H9 (cell line): ENCODE measurements at regions not wholly inside any gene's neighbourhood (a gene's known extent, or its start where the extent isn't known, plus 50 kb on each side); places are given as distances from the start of the nearest gene placed in this dataset.

Experiments used
- DNase-seq: peaks from one replicate; pipeline ENCODE4 v3.0.0-alpha.2; 2017
- H2AFZ ChIP-seq: one replicate; pipeline ENCODE4 v1.6.1; 2013; ENCODE audit warnings: mild to moderate bottlenecking, low read length, control low read depth, moderate library complexity
- H2AK5ac ChIP-seq: 2 replicates; pipeline ENCODE4 v1.6.1; 2013; ENCODE audit warnings: low read length, control low read depth, mixed read lengths; ENCODE audit not compliant: insufficient read length
- H2BK120ac ChIP-seq: one replicate; pipeline ENCODE4 v1.6.1; 2013; ENCODE audit warnings: low read depth, mild to moderate bottlenecking, low read length, control low read depth, inconsistent platforms; ENCODE audit not compliant: poor library complexity, severe bottlenecking
- H2BK12ac ChIP-seq: 2 replicates; pipeline ENCODE4 v1.6.1; 2013; ENCODE audit warnings: low read length, control low read depth, mixed read lengths, low read depth; ENCODE audit not compliant: insufficient read length
- H2BK15ac ChIP-seq: 2 replicates; pipeline ENCODE4 v1.6.1; 2013; ENCODE audit warnings: low read depth, low read length, control low read depth
- H2BK20ac ChIP-seq: one replicate; pipeline ENCODE4 v1.6.1; 2013; ENCODE audit warnings: low read depth, mild to moderate bottlenecking, low read length, control low read depth, inconsistent platforms; ENCODE audit not compliant: poor library complexity, severe bottlenecking
- H2BK5ac ChIP-seq: 2 replicates; pipeline ENCODE4 v1.6.1; 2013; ENCODE audit warnings: low read length, control low read depth, mixed read lengths; ENCODE audit not compliant: insufficient read length
- H3K14ac ChIP-seq: 2 replicates; pipeline ENCODE4 v1.6.1; 2013; ENCODE audit warnings: low read length, control low read depth; ENCODE audit not compliant: insufficient read depth
- H3K18ac ChIP-seq: 2 replicates; pipeline ENCODE4 v1.6.1; 2013; ENCODE audit warnings: low read depth, mild to moderate bottlenecking, mixed read lengths, low read length, control low read depth; ENCODE audit not compliant: insufficient read length
- H3K23ac ChIP-seq: 2 replicates; pipeline ENCODE4 v1.6.1; 2013; ENCODE audit warnings: low read length, control low read depth, mixed read lengths, low read depth; ENCODE audit not compliant: insufficient read length
- H3K23me2 ChIP-seq: 2 replicates; pipeline ENCODE4 v1.6.1; 2013; ENCODE audit warnings: low read depth, mild to moderate bottlenecking, mixed read lengths, low read length, control low read depth; ENCODE audit not compliant: insufficient read length, poor library complexity, severe bottlenecking
- H3K27ac ChIP-seq: 2 replicates; pipeline ENCODE4 v1.5.1; 2013; ENCODE audit warnings: low read length, control low read depth, mixed read lengths, low read depth; ENCODE audit not compliant: insufficient read length
- H3K27me3 ChIP-seq: 2 replicates; pipeline ENCODE4 v1.6.1; 2013; ENCODE audit warnings: low read length, control low read depth, inconsistent platforms; ENCODE audit not compliant: insufficient read depth
- H3K4ac ChIP-seq: 2 replicates; pipeline ENCODE4 v1.6.1; 2013; ENCODE audit warnings: low read depth, mild to moderate bottlenecking, control low read depth, inconsistent platforms, low read length, moderate library complexity
- H3K4me1 ChIP-seq: 2 replicates; pipeline ENCODE4 v1.6.1; 2013; ENCODE audit warnings: low read length, control low read depth, inconsistent platforms; ENCODE audit not compliant: insufficient read depth
- H3K4me2 ChIP-seq: 2 replicates; pipeline ENCODE4 v1.6.1; 2013; ENCODE audit warnings: low read length, control low read depth, mixed read lengths; ENCODE audit not compliant: insufficient read length, insufficient read depth
- H3K56ac ChIP-seq: 2 replicates; pipeline ENCODE4 v1.6.1; 2013; ENCODE audit warnings: low read depth, mild to moderate bottlenecking, mixed read lengths, low read length, control low read depth; ENCODE audit not compliant: insufficient read length
- H3K79me1 ChIP-seq: 2 replicates; pipeline ENCODE4 v1.6.1; 2013; ENCODE audit warnings: low read depth, mild to moderate bottlenecking, moderate library complexity, low read length, control low read depth, inconsistent platforms; ENCODE audit not compliant: insufficient read depth, poor library complexity, severe bottlenecking
- H3K79me2 ChIP-seq: 2 replicates; pipeline ENCODE4 v1.6.1; 2013; ENCODE audit warnings: low read length, control low read depth, inconsistent platforms; ENCODE audit not compliant: insufficient read depth
- H3K9ac ChIP-seq: 2 replicates; pipeline ENCODE4 v1.6.1; 2013; ENCODE audit warnings: low read length, control low read depth, mixed read lengths; ENCODE audit not compliant: insufficient read length; ENCODE audit errors: extremely low read depth
- H3K9me3 ChIP-seq: one replicate; pipeline ENCODE4 v1.6.1; 2013; ENCODE audit warnings: low read depth, low read length, inconsistent platforms; ENCODE audit not compliant: control insufficient read depth
- H3T11ph ChIP-seq: one replicate; pipeline ENCODE4 v1.6.1; 2013; ENCODE audit warnings: mild to moderate bottlenecking, low read length, control low read depth, inconsistent platforms
- H4K20me1 ChIP-seq: one replicate; pipeline ENCODE4 v1.6.1; 2013; ENCODE audit not compliant: control insufficient read depth, insufficient read length, insufficient read depth
- H4K5ac ChIP-seq: 2 replicates; pipeline ENCODE4 v1.6.1; 2013; ENCODE audit warnings: low read depth, mild to moderate bottlenecking, mixed read lengths, low read length, control low read depth; ENCODE audit not compliant: insufficient read length
- H4K8ac ChIP-seq: replicated peaks from 2 replicates; pipeline ENCODE4 v1.6.1; 2013; ENCODE audit warnings: low read length, control low read depth, mixed read lengths, low read depth; ENCODE audit not compliant: insufficient read length
- H4K91ac ChIP-seq: 2 replicates; pipeline ENCODE4 v1.6.1; 2013; ENCODE audit warnings: low read depth, mild to moderate bottlenecking, moderate library complexity, mixed read lengths, low read length, control low read depth; ENCODE audit not compliant: insufficient read length
- H3K27ac Mint-ChIP-seq, 3 experiments: 2 replicates in 2 of 3; 3 replicates in 1 of 3; pipeline ENCODE4 v1.8.0; 2020 to 2021; ENCODE audit warnings: mixed read lengths in 3 of 3, mild to moderate bottlenecking in 1 of 3, moderate library complexity in 1 of 3
- H3K27me3 Mint-ChIP-seq: 2 replicates; pipeline ENCODE4 v1.8.0; 2021; ENCODE audit warnings: low read depth, mild to moderate bottlenecking, moderate library complexity, mixed read lengths
- H3K36me3 Mint-ChIP-seq, 3 experiments: 2 replicates in 2 of 3; 3 replicates in 1 of 3; pipeline ENCODE4 v1.8.0; 2020 to 2021; ENCODE audit warnings: low read depth in 3 of 3, mixed read lengths in 3 of 3; ENCODE audit not compliant: insufficient read depth in 1 of 3
- H3K4me1 Mint-ChIP-seq, 2 experiments: 2 replicates each; pipeline ENCODE4 v1.8.0; 2020; ENCODE audit warnings: mixed read lengths in 2 of 2
- H3K4me3 Mint-ChIP-seq, 2 experiments: 2 replicates in 1 of 2; 3 replicates in 1 of 2; pipeline ENCODE4 v1.8.0; 2020 to 2021; ENCODE audit warnings: mild to moderate bottlenecking in 2 of 2, mixed read lengths in 2 of 2, moderate library complexity in 1 of 2
- H3K9me3 Mint-ChIP-seq, 2 experiments: 2 replicates in 1 of 2; 3 replicates in 1 of 2; pipeline ENCODE4 v1.8.0; 2020; ENCODE audit warnings: mild to moderate bottlenecking in 2 of 2, mixed read lengths in 2 of 2, moderate library complexity in 1 of 2
- CTCF ChIP-seq: fragments of 200-600 bp; sonication (generic); conservative IDR thresholded peaks from 3 replicates; pipeline ENCODE4 v1.8.0; 2021; ENCODE audit warnings: antibody characterized with exemption, mild to moderate bottlenecking
- WGBS: extraction: QIAGEN DNeasy Blood & Tissue Kit; methylation state at CpG from one replicate; pipeline ENCODE4 v1.1.7; 2013; ENCODE audit warnings: missing lambda C conversion rate, low lambda C conversion rate, mixed read lengths; ENCODE audit not compliant: insufficient read length; ENCODE audit errors: extremely low coverage; 5-methylcytosine and 5-hydroxymethylcytosine counted together

- Histone ChIP-seq H2BK12ac (no peak overlapping the region), H3K18ac (no peak overlapping the region), H2BK15ac (no peak overlapping the region), H3K9me3 (no peaks in the 10 kb centered on the region), H2BK5ac (no peak overlapping the region), H3K9ac (no peak overlapping the region), H4K5ac (no peak overlapping the region), H3K4me2 (no peak overlapping the region), H4K8ac (no peak overlapping the region), H3K4ac (no peak overlapping the region), H2BK20ac (no peak overlapping the region), H3K4me1 (no peaks in the 10 kb centered on the region), H3K23me2 (no peaks in the 10 kb centered on the region), H3K27me3 (no peaks in the 10 kb centered on the region), H3T11ph (no peak overlapping the region), H4K91ac (no peak overlapping the region), H3K14ac (no peak overlapping the region), H3K23ac (no peak overlapping the region), H3K27ac (no peak overlapping the region), H3K79me2 (no peaks in the 10 kb centered on the region), H3K79me1 (no peaks in the 10 kb centered on the region), H4K20me1 (no peaks in the 10 kb centered on the region), H3K56ac (no peak overlapping the region), H2BK120ac (no peak overlapping the region), H2AK5ac (no peak overlapping the region), H2AFZ (no peak overlapping the region)
- H3K9me3 Mint-ChIP-seq: peaks cover 2 to 4% of the 10 kb centered on the region in 2 experiments; a peak in 3 of 5 replicates
- H3K27ac Mint-ChIP-seq: no peak overlapping the region
- peaks cover 0 to 6% of the 10 kb centered on the region in 2 experiments; a peak in 2 of 4 replicates for H3K4me1 Mint-ChIP-seq
- no peaks in the 10 kb centered on the region; the same call in 1 of the 2 replicates for H3K27me3 Mint-ChIP-seq
- 0 out of 7 replicates have a peak, but pooled peaks cover 0 to 5% (median 0%) of the 10 kb centered on the region in 3 experiments for H3K36me3 Mint-ChIP-seq
- DNase-seq: no peak
- WGBS: no CpG with 5 or more reads among the region's 1 CpG
- TF ChIP-seq CTCF: no peak
- H3K4me3 Mint-ChIP-seq: no peak overlapping the region
Observed at GRCh38 chr6:66699385-66699784, 992.4 kb upstream of the EYS start.
